HepG2 (cell line): ENCODE measurements at regions not wholly inside any gene's neighbourhood (a gene's known extent, or its start where the extent isn't known, plus 50 kb on each side); places are given as distances from the start of the nearest gene placed in this dataset.

Experiments used
- CSRNP1 ChIP-seq: sonication (generic); formaldehyde crosslinking; IDR thresholded peaks from 2 replicates; pipeline ENCODE4 v1.8.1; 2023; ENCODE audit warnings: mild to moderate bottlenecking, missing genetic modification reagents
- FOXJ3 ChIP-seq: sonication (generic); formaldehyde crosslinking; IDR thresholded peaks from 2 replicates; pipeline ENCODE4 v1.4.0; 2020; ENCODE audit warnings: missing genetic modification reagents, mild to moderate bottlenecking, borderline replicate concordance
- HHEX ChIP-seq: IDR thresholded peaks from 2 replicates; pipeline ENCODE4 v1.6.1; 2016; ENCODE audit warnings: control low read depth
- HOMEZ ChIP-seq: IDR thresholded peaks from 2 replicates; pipeline ENCODE4 v1.6.1; 2016; ENCODE audit warnings: low read depth
- MTERF4 ChIP-seq: sonication (generic); formaldehyde crosslinking; IDR thresholded peaks from 2 replicates; pipeline ENCODE4 v1.8.0; 2023; ENCODE audit warnings: mild to moderate bottlenecking, missing genetic modification reagents
- NFE2L2 ChIP-seq: fragments of 150-350 bp; IDR thresholded peaks from 2 replicates; pipeline ENCODE4 v1.6.1; 2014; ENCODE audit warnings: low read length
- SOX13 ChIP-seq, 3 experiments: fragments of 450-650 bp in 1 of 3; sonication (generic) in 1 of 3; formaldehyde crosslinking in 1 of 3; IDR thresholded peaks in 2 of 3; conservative IDR thresholded peaks in 1 of 3; 2 replicates each; pipeline versions ENCODE4 v1.5.0 to v1.6.1; 2016 to 2020; ENCODE audit warnings: antibody characterized with exemption in 1 of 3, mild to moderate bottlenecking in 1 of 3, missing compliant biosample characterization in 1 of 3, missing genetic modification reagents in 1 of 3, moderate library complexity in 1 of 3
- TBX3 ChIP-seq: fragments of 450-650 bp; IDR thresholded peaks from 2 replicates; pipeline ENCODE4 v1.6.1; 2017; ENCODE audit warnings: antibody characterized with exemption, mild to moderate bottlenecking, inconsistent platforms, borderline replicate concordance
- U2AF1 ChIP-seq: fragments of 200-400 bp; formaldehyde crosslinking; optimal IDR thresholded peaks from 2 replicates; pipeline ENCODE3; 2017; ENCODE audit warnings: mild to moderate bottlenecking, low read depth, low read length
- U2AF2 ChIP-seq: fragments of 200-400 bp; formaldehyde crosslinking; IDR thresholded peaks from 2 replicates; pipeline ENCODE4 v1.6.1; 2017; ENCODE audit warnings: low read depth, mild to moderate bottlenecking, low read length
- ZBTB38 ChIP-seq: sonication (generic); formaldehyde crosslinking; IDR thresholded peaks from 2 replicates; pipeline ENCODE4 v1.5.1; 2020; ENCODE audit warnings: mild to moderate bottlenecking, missing genetic modification reagents
- ZIK1 ChIP-seq: sonication (generic); formaldehyde crosslinking; IDR thresholded peaks from 2 replicates; pipeline ENCODE4 v1.5.0; 2020; ENCODE audit warnings: mild to moderate bottlenecking, low read depth, missing genetic modification reagents, borderline replicate concordance
- ZNF432 ChIP-seq: sonication (generic); formaldehyde crosslinking; IDR thresholded peaks from 2 replicates; pipeline ENCODE4 v1.5.0; 2020; ENCODE audit warnings: missing genetic modification reagents, mild to moderate bottlenecking, borderline replicate concordance
- ZNF549 ChIP-seq: sonication (generic); formaldehyde crosslinking; IDR thresholded peaks from 2 replicates; pipeline ENCODE4 v1.5.0; 2020; ENCODE audit warnings: missing genetic modification reagents
- ZNF580 ChIP-seq: IDR thresholded peaks from 2 replicates; pipeline ENCODE4 v1.6.1; 2016; ENCODE audit warnings: low read depth, borderline replicate concordance
- ZNF775 ChIP-seq: sonication (generic); formaldehyde crosslinking; IDR thresholded peaks from 2 replicates; pipeline ENCODE4 v1.4.0; 2020; ENCODE audit warnings: missing genetic modification reagents, mild to moderate bottlenecking, moderate library complexity, borderline replicate concordance
- TF ChIP-seq, protein P1 (sequence below): sonication (generic); formaldehyde crosslinking; IDR thresholded peaks from 2 replicates; pipeline ENCODE4 v1.4.0; 2020; ENCODE audit warnings: missing genetic modification reagents
- TF ChIP-seq, protein P2 (sequence below): sonication (generic); formaldehyde crosslinking; IDR thresholded peaks from 2 replicates; pipeline ENCODE4 v1.4.0; 2020; ENCODE audit warnings: missing genetic modification reagents
- TF ChIP-seq, protein P3 (sequence below): sonication (generic); formaldehyde crosslinking; conservative IDR thresholded peaks from 2 replicates; pipeline ENCODE4 v1.4.0; 2020; ENCODE audit warnings: missing genetic modification reagents

DNA sequence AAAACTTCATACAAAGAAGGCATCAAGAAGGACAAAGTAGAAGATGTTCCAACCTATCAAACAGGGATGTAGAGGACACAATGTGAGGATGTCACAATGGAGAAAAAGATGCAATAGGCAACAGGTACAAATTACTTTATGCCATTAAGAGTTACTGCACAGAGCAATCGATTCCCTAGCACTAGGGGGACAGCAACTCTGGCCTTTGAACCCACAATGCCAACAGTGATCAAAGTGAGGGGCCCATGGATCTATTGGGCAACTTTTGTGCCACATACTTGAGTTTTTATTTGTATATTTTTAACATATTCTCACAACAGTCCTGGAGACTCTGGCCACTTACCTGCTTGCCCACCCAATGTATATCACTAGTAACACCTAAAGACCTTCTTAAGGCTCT lies 220.2 kb downstream of the HNMT start (continued):
- TF ChIP-seq, protein P1, sequence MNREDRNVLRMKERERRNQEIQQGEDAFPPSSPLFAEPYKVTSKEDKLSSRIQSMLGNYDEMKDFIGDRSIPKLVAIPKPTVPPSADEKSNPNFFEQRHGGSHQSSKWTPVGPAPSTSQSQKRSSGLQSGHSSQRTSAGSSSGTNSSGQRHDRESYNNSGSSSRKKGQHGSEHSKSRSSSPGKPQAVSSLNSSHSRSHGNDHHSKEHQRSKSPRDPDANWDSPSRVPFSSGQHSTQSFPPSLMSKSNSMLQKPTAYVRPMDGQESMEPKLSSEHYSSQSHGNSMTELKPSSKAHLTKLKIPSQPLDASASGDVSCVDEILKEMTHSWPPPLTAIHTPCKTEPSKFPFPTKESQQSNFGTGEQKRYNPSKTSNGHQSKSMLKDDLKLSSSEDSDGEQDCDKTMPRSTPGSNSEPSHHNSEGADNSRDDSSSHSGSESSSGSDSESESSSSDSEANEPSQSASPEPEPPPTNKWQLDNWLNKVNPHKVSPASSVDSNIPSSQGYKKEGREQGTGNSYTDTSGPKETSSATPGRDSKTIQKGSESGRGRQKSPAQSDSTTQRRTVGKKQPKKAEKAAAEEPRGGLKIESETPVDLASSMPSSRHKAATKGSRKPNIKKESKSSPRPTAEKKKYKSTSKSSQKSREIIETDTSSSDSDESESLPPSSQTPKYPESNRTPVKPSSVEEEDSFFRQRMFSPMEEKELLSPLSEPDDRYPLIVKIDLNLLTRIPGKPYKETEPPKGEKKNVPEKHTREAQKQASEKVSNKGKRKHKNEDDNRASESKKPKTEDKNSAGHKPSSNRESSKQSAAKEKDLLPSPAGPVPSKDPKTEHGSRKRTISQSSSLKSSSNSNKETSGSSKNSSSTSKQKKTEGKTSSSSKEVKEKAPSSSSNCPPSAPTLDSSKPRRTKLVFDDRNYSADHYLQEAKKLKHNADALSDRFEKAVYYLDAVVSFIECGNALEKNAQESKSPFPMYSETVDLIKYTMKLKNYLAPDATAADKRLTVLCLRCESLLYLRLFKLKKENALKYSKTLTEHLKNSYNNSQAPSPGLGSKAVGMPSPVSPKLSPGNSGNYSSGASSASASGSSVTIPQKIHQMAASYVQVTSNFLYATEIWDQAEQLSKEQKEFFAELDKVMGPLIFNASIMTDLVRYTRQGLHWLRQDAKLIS (CRISPR knock-in tag), result no peak
- no peak for TF ChIP-seq HOMEZ (CRISPR knock-in tag)
- TF ChIP-seq FOXJ3 (CRISPR knock-in tag), result peak; percentile 52; the same call in 1 of the 2 replicates
- no peak for TF ChIP-seq ZNF549 (CRISPR knock-in tag)
- TF ChIP-seq U2AF1, result no peak
- TF ChIP-seq, protein P2, sequence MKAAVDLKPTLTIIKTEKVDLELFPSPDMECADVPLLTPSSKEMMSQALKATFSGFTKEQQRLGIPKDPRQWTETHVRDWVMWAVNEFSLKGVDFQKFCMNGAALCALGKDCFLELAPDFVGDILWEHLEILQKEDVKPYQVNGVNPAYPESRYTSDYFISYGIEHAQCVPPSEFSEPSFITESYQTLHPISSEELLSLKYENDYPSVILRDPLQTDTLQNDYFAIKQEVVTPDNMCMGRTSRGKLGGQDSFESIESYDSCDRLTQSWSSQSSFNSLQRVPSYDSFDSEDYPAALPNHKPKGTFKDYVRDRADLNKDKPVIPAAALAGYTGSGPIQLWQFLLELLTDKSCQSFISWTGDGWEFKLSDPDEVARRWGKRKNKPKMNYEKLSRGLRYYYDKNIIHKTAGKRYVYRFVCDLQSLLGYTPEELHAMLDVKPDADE (CRISPR knock-in tag), result no peak
- TF ChIP-seq ZNF775 (CRISPR knock-in tag), result no peak
- TF ChIP-seq SOX13 (IDR thresholded peaks at IDR 0.05), result no peak
- TF ChIP-seq SOX13 (CRISPR knock-in tag; conservative IDR thresholded peaks at IDR 0.05 in 1 of 2, IDR thresholded peaks at IDR 0.05 in 1 of 2), result peak in 1 of 2 experiments; percentile 69; a peak in 2 of 4 replicates
- TF ChIP-seq ZBTB38 (CRISPR knock-in tag), result no peak
- TF ChIP-seq ZIK1 (CRISPR knock-in tag), result no peak
- no peak for TF ChIP-seq ZNF432 (CRISPR knock-in tag)
- no peak for TF ChIP-seq U2AF2
- TF ChIP-seq, protein P3, sequence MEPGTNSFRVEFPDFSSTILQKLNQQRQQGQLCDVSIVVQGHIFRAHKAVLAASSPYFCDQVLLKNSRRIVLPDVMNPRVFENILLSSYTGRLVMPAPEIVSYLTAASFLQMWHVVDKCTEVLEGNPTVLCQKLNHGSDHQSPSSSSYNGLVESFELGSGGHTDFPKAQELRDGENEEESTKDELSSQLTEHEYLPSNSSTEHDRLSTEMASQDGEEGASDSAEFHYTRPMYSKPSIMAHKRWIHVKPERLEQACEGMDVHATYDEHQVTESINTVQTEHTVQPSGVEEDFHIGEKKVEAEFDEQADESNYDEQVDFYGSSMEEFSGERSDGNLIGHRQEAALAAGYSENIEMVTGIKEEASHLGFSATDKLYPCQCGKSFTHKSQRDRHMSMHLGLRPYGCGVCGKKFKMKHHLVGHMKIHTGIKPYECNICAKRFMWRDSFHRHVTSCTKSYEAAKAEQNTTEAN (CRISPR knock-in tag), result no peak
- peak; percentile 52; the same call in 1 of the 2 replicates for TF ChIP-seq HHEX
- no peak for TF ChIP-seq NFE2L2
- TF ChIP-seq CSRNP1, result no peak
- no peak for TF ChIP-seq ZNF580
- no peak for TF ChIP-seq MTERF4 (CRISPR knock-in tag)
- peak; percentile 39; the same call in 1 of the 2 replicates for TF ChIP-seq TBX3
